Muscle of leg (tissue), 3 donors: ENCODE measurements at regions not wholly inside any gene's neighbourhood (a gene's known extent, or its start where the extent isn't known, plus 50 kb on each side); places are given as distances from the start of the nearest gene placed in this dataset.

Experiments used
- DNase-seq: peaks from one replicate; pipeline ENCODE4 v3.0.0; 2013
- H3K27ac ChIP-seq: one replicate; pipeline ENCODE4 v1.5.1; 2013; ENCODE audit warnings: mild to moderate bottlenecking, low read length, control low read depth
- H3K27me3 ChIP-seq: one replicate; pipeline ENCODE4 v1.6.1; 2013; ENCODE audit warnings: low read length; ENCODE audit not compliant: control insufficient read depth, insufficient read depth
- H3K36me3 ChIP-seq: one replicate; pipeline ENCODE4 v1.6.1; 2013; ENCODE audit warnings: low read length; ENCODE audit not compliant: control insufficient read depth, insufficient read depth
- H3K4me1 ChIP-seq: one replicate; pipeline ENCODE4 v1.6.1; 2013; ENCODE audit warnings: low read length; ENCODE audit not compliant: control insufficient read depth, insufficient read depth
- H3K4me3 ChIP-seq: one replicate; pipeline ENCODE4 v1.5.1; 2013; ENCODE audit warnings: low read length, control low read depth
- H3K9me3 ChIP-seq: replicated peaks from 2 replicates; pipeline ENCODE4 v1.6.1; 2013; ENCODE audit warnings: low read depth, low read length; ENCODE audit not compliant: control insufficient read depth
- WGBS: methylation state at CpG from one replicate; pipeline ENCODE4 v1.1.5; 2013; ENCODE audit warnings: missing lambda C conversion rate; ENCODE audit not compliant: insufficient coverage; 5-methylcytosine and 5-hydroxymethylcytosine counted together

DNA sequence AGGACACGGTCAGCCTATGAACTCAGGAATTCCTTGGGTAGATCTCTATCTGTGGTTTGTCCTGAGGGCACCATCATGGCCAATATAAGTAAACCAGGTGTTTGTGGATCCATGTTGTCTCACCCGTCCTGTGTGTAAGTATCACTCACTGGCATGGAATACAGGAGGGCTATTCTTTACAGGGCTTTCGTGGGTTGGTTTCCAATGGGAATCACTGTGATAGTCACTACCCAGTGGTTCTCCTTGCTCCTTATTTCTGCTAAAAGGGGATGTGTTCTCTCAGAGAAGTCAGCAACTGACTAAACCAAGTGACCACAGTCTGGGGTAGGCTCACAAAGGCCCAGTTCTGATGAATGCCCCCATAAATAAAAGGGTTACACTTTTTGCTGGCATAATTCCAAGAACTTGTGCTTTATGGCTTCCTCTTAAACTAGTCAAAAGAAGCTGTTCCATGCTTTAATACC lies 236.7 kb upstream of the JADE1 start:
- peaks cover 5% of the 10 kb centered on the region for H3K4me1 ChIP-seq
- H3K27ac ChIP-seq, result no peak overlapping the region
- WGBS, result 90% methylated on average over 3 of the region's 3 CpGs
- no peaks in the 10 kb centered on the region for H3K36me3 ChIP-seq
- no peaks in the 10 kb centered on the region for H3K27me3 ChIP-seq
- no peak for DNase-seq
- H3K9me3 ChIP-seq, result no peaks in the 10 kb centered on the region
- no peak overlapping the region for H3K4me3 ChIP-seq

- Histone ChIP-seq H3K4me1 (peaks cover 9% of the 10 kb centered on the region), H3K27ac (no peak overlapping the region), H3K36me3 (no peaks in the 10 kb centered on the region), H3K9me3 (no peaks in the 10 kb centered on the region), H3K4me3 (no peak overlapping the region), H3K27me3 (no peaks in the 10 kb centered on the region)
- DNase-seq, result peak; percentile 60
Measured at GRCh38 chr4:128571747-128572146, 237.8 kb upstream of the JADE1 start.

GRCh38 chr4:128570387-128570975 lies 239.0 kb upstream of the JADE1 start:
- no peak overlapping the region for H3K27ac ChIP-seq
- H3K4me3 ChIP-seq, result no peak overlapping the region
- peak; percentile 59 for DNase-seq
- no peaks in the 10 kb centered on the region for H3K9me3 ChIP-seq
- H3K4me1 ChIP-seq, result peaks cover 14% of the 10 kb centered on the region
- H3K27me3 ChIP-seq, result no peaks in the 10 kb centered on the region
- no peaks in the 10 kb centered on the region for H3K36me3 ChIP-seq
- 60% methylated on average over 1 of the region's 6 CpGs for WGBS

- no peak for DNase-seq
- H3K4me3 ChIP-seq, result no peak overlapping the region
- H3K27ac ChIP-seq, result no peak overlapping the region
- WGBS, result no CpG with 5 or more reads among the region's 2 CpGs
- H3K4me1 ChIP-seq, result peaks cover 11% of the 10 kb centered on the region
- H3K36me3 ChIP-seq, result no peaks in the 10 kb centered on the region
- no peaks in the 10 kb centered on the region for H3K27me3 ChIP-seq
- H3K9me3 ChIP-seq, result no peaks in the 10 kb centered on the region
Measured at GRCh38 chr4:128566693-128567092, 242.8 kb upstream of the JADE1 start.

- H3K27me3 ChIP-seq, result no peaks in the 10 kb centered on the region
- DNase-seq, result peak; percentile 31
- H3K36me3 ChIP-seq, result no peaks in the 10 kb centered on the region
- no CpG with 5 or more reads among the region's 4 CpGs for WGBS
- H3K27ac ChIP-seq, result no peak overlapping the region
- no peaks in the 10 kb centered on the region for H3K9me3 ChIP-seq
- no peak overlapping the region for H3K4me3 ChIP-seq
- H3K4me1 ChIP-seq, result peaks cover 11% of the 10 kb centered on the region
Measured at GRCh38 chr4:128565565-128566186, 243.8 kb upstream of the JADE1 start.

DNA sequence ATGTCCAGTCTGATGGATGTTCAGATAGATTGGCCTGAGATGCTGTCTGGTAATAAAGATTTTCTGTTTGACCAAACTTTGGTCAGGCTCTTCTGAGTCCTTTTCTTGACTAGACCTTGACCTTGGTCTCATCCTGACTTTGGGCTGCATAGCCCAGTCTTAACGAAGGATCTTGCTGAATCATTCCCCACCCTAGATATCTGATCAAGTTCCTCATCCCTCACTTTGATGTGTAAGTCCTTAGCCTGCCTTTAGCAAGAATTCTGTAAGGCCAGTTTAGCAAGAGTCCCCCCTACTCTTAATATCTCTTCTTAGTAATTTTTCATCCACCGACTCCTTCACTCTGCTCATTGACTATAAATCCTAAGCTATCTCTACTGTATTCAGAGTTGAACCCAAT lies 244.4 kb upstream of the JADE1 start:
- DNase-seq, result no peak
- WGBS, result 100% methylated on average over 1 of the region's 2 CpGs
- no peaks in the 10 kb centered on the region for H3K27me3 ChIP-seq
- no peak overlapping the region for H3K4me3 ChIP-seq
- H3K9me3 ChIP-seq, result no peaks in the 10 kb centered on the region
- H3K36me3 ChIP-seq, result no peaks in the 10 kb centered on the region
- H3K27ac ChIP-seq, result no peak overlapping the region
- peaks cover 11% of the 10 kb centered on the region for H3K4me1 ChIP-seq

GRCh38 chr4:128564081-128564630 lies 245.3 kb upstream of the JADE1 start:
- Histone ChIP-seq H3K4me1 (peaks cover 19% of the 10 kb centered on the region), H3K36me3 (no peaks in the 10 kb centered on the region), H3K27me3 (no peaks in the 10 kb centered on the region), H3K27ac (no peak overlapping the region), H3K4me3 (no peak overlapping the region), H3K9me3 (no peaks in the 10 kb centered on the region)
- no peak for DNase-seq
- no CpG with 5 or more reads among the region's 2 CpGs for WGBS

GRCh38 chr4:128560754-128561495 lies 248.6 kb upstream of the JADE1 start:
- Histone ChIP-seq H3K27me3 (no peaks in the 10 kb centered on the region), H3K4me1 (peaks cover 11% of the 10 kb centered on the region), H3K9me3 (no peaks in the 10 kb centered on the region), H3K27ac (no peak overlapping the region), H3K4me3 (no peak overlapping the region), H3K36me3 (no peaks in the 10 kb centered on the region)
- no peak for DNase-seq
- WGBS, result no CpG with 5 or more reads among the region's 6 CpGs

- 7% methylated on average over 3 of the region's 8 CpGs for WGBS
- H3K36me3 ChIP-seq, result no peaks in the 10 kb centered on the region
- H3K4me1 ChIP-seq, result peaks cover 12% of the 10 kb centered on the region
- no peaks in the 10 kb centered on the region for H3K27me3 ChIP-seq
- no peak overlapping the region for H3K4me3 ChIP-seq
- peak; percentile 79 for DNase-seq
- no peaks in the 10 kb centered on the region for H3K9me3 ChIP-seq
- peak overlapping the region; percentile 88 for H3K27ac ChIP-seq
Measured at GRCh38 chr4:128558896-128559679, 250.4 kb upstream of the JADE1 start.

- no peaks in the 10 kb centered on the region for H3K27me3 ChIP-seq
- H3K4me3 ChIP-seq, result no peak overlapping the region
- H3K27ac ChIP-seq, result no peak overlapping the region
- H3K4me1 ChIP-seq, result peaks cover 21% of the 10 kb centered on the region
- H3K36me3 ChIP-seq, result no peaks in the 10 kb centered on the region
- 60% methylated on average over 1 of the region's 3 CpGs for WGBS
- H3K9me3 ChIP-seq, result no peaks in the 10 kb centered on the region
- DNase-seq, result no peak
Measured at GRCh38 chr4:128556756-128557155, 252.7 kb upstream of the JADE1 start.
